ENCODE measurements at regions not wholly inside any gene's neighbourhood (a gene's known extent, or its start where the extent isn't known, plus 50 kb on each side); places are given as distances from the start of the nearest gene placed in this dataset.
A peak's percentile ranks its signal among the peaks of the same experiment; 100 is the strongest.
"Not testable (repeated sequence)": the region's sequence is repeated elsewhere in the genome, so short reads cannot be mapped to it uniquely, and the experiment has no call there.

GRCh38 chr2:8424997-8425900 is 256.6 kb upstream of the ID2 start:
- DNase-seq: peak in 1 of 5 donors; percentile 61

DNA sequence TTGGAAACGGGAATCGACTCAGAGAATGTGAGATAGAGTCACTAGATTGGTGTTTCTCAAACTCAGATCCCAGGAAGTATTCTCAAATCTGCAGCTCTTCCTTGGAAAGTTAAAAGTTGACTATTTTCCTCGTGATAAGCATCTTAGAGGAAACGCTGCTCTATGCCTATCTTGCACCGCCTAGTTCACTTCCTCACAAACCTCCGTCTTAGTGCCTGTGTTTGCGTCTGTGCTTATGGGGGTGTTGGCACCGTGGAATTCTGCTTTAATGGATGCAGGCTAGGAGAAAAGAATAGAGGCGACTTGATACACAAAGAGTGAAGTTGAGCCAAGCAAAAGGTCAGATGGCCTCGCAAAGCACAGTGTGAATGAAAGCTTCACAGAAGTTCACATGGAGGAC is 255.3 kb upstream of the ID2 start:
- DNase-seq: no peak

GRCh38 chr2:8427211-8427610 is 254.6 kb upstream of the ID2 start:
- DNase-seq: no peak

GRCh38 chr2:8430628-8431027 is 251.2 kb upstream of the ID2 start:
- no peak for DNase-seq

GRCh38 chr2:8431446-8432125 is 250.3 kb upstream of the ID2 start:
- no peak for DNase-seq

DNA sequence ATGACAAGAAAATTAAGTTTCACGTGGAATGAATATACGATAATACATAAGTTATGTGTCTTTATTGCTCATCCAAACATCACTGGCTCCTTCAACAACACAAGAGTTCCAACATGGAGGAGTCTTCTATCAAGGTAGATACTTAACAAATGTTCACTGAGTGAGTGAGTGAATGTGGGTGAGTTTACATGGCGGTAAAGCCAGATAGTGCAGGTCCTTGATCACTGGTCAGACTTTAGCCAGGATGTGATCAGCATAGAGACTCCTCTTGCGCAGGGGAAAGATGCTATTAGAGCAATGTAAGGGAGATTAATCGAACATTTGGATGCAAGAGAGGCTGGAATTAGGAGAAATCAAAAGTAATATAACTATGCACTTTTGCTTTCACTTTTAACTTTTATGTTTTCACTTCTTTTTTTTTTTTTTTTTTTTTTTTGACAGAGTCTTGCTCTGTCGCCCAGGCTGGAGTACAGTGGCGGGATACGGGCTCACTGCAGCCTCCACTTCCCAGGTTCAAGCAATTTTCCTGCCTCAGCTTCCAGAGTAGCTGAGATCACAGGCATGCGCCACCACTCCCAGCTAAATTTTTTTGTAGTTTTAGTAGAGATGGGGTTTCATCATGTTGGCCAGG is 249.0 kb upstream of the ID2 start:
- DNase-seq: peak in 1 of 5 donors; percentile 20

DNA sequence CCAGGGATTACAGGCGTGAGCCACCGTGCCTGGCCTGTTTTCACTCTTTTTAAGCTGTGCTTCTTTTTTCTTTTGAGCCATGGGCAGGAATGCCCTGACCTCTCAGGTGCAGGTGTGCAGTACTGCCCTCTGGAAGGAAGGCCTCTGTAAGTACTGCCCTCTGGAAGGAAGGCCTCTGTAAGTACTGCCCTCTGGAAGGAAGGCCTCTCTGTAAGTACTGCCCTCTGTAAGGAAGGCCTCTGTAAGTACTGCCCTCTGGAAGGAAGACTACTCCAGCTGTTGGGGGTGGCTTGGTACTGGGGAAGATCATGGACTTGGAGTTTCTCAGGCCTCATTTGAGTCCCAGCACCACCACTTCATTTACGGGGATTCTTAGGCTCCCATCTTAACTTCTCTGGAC is 248.5 kb upstream of the ID2 start:
- DNase-seq: no peak

GRCh38 chr2:8435608-8436007 is 246.2 kb upstream of the ID2 start:
- no peak for DNase-seq

- no peak for DNase-seq
These were observed 245.3 kb upstream of the ID2 start for GRCh38 chr2:8436585-8436984.

GRCh38 chr2:8437228-8437948 is 244.5 kb upstream of the ID2 start:
- no peak for DNase-seq

- DNase-seq: no peak
These were observed 243.9 kb upstream of the ID2 start for GRCh38 chr2:8437949-8438400.

DNA sequence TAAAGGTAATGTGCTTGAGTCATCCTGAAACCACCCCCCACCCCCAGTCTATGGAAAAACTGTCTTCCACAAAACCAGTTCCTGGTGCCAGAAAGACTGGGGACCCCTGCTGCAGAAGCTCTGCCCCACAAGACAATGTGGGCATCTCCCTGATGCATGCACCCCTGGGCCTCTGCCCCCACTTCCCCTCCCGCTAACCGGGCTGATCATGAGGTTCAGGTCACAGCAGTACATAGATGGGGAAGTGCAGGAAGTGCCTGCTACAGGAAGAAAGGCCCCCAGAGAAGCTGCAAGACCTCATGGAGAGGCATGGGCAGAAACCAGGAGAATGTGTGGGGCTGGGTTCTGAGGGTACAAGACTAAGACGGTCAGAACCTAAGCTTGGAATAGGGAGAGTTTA is 243.4 kb upstream of the ID2 start:
- peak in 1 of 5 donors; percentile 17 for DNase-seq

- no peak for DNase-seq
These were observed 242.9 kb upstream of the ID2 start for GRCh38 chr2:8438996-8439395.

- DNase-seq: no peak
These were observed 241.7 kb upstream of the ID2 start for GRCh38 chr2:8440029-8440778.

DNA sequence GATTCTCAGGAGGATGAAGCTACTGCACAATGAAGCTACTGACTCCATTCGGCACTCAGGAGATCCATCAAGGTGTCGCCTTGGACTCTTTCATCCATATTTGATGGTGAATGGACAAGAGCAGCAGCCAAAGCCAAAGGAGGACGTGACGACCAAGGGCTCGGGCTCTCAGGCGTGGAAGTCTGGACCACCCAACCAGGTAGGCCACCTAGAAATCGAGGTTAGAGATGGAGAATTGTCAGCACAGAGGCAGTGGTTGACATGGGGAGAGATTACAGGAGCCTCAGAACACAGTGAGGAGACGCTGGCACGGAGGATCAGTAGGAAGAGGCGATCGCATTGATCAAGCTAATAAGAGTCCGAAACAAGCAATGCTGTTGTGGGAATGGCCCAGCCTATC is 240.5 kb upstream of the ID2 start:
- no peak for DNase-seq

DNA sequence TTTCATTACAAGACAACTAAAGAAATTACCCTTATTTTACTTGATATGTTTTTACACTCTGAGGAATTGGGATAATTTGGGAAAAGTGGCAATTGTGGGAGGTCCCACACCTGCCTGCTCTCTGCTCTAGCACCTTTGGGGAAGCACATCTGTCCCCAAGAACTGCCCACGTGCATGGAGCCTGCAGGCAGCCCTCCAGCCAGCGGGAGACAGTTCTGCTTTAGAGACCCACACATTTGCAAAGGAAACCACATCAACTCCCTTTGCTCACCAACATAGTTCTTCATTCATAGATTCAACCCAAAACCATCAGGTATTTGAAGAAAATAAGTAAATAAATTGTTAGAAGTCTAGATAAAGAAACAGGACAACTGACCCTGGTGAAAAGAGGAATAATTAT is 239.9 kb upstream of the ID2 start:
- no peak for DNase-seq

GRCh38 chr2:8442833-8443486 is 238.9 kb upstream of the ID2 start:
- no peak for DNase-seq

GRCh38 chr2:8445580-8445979 is 236.3 kb upstream of the ID2 start:
- no peak for DNase-seq

DNA sequence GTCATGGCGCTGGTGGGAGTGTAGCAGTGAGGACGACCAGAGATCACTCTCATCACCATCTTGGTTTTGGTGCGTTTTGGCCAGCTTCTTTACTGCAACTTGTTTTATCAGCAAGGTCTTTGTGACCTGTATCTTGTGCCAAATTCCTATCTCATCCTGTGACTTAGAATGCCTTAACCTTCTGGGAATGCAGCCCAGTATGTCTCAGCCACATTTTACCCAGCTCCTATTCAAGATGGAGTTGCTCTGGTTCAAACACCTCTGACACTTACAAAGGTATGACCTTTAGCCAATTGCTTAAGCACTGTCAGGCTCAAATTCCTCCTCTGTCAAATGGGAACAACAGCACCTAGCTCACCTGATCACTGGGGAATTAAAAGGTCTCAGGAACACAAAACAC is 235.1 kb upstream of the ID2 start:
- DNase-seq: not testable (repeated sequence)

- DNase-seq: no peak
These were observed 234.1 kb upstream of the ID2 start for GRCh38 chr2:8447610-8448221.
